ENCODE measurements at regions not wholly inside any gene's neighbourhood (a gene's known extent, or its start where the extent isn't known, plus 50 kb on each side); places are given as distances from the start of the nearest gene placed in this dataset.

DNA sequence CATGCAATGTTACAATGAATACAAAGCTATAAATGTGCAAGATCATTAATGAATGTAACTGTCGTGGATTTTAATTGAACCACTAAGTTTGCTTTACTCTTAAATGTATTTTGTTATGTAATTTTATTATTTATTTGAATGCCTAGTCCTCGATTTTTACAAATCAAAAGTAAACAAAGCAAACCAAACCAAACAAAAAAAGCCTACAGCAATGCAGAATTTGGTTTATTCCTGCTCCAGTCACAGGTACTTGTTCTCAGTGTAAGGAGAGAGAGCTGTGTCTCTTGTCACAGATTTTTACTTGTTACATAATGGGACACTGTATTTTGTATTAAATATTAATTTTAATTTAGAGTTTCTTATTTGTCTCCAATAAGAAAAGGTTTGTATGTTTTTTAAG lies 584.3 kb upstream of the SLITRK6 start:
- TF ChIP-seq, protein P1, sequence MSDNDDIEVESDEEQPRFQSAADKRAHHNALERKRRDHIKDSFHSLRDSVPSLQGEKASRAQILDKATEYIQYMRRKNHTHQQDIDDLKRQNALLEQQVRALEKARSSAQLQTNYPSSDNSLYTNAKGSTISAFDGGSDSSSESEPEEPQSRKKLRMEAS (IDR thresholded peaks at IDR 0.05): no peak
- TF ChIP-seq YY1 (IDR thresholded peaks at IDR 0.05; ENCODE audit: low read depth) (no peak), CREB1 (IDR thresholded peaks at IDR 0.05; ENCODE audit: low read depth) (no peak)
- TF ChIP-seq, protein P2, sequence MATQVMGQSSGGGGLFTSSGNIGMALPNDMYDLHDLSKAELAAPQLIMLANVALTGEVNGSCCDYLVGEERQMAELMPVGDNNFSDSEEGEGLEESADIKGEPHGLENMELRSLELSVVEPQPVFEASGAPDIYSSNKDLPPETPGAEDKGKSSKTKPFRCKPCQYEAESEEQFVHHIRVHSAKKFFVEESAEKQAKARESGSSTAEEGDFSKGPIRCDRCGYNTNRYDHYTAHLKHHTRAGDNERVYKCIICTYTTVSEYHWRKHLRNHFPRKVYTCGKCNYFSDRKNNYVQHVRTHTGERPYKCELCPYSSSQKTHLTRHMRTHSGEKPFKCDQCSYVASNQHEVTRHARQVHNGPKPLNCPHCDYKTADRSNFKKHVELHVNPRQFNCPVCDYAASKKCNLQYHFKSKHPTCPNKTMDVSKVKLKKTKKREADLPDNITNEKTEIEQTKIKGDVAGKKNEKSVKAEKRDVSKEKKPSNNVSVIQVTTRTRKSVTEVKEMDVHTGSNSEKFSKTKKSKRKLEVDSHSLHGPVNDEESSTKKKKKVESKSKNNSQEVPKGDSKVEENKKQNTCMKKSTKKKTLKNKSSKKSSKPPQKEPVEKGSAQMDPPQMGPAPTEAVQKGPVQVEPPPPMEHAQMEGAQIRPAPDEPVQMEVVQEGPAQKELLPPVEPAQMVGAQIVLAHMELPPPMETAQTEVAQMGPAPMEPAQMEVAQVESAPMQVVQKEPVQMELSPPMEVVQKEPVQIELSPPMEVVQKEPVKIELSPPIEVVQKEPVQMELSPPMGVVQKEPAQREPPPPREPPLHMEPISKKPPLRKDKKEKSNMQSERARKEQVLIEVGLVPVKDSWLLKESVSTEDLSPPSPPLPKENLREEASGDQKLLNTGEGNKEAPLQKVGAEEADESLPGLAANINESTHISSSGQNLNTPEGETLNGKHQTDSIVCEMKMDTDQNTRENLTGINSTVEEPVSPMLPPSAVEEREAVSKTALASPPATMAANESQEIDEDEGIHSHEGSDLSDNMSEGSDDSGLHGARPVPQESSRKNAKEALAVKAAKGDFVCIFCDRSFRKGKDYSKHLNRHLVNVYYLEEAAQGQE (IDR thresholded peaks at IDR 0.05; ENCODE audit: low read depth): no peak

DNA sequence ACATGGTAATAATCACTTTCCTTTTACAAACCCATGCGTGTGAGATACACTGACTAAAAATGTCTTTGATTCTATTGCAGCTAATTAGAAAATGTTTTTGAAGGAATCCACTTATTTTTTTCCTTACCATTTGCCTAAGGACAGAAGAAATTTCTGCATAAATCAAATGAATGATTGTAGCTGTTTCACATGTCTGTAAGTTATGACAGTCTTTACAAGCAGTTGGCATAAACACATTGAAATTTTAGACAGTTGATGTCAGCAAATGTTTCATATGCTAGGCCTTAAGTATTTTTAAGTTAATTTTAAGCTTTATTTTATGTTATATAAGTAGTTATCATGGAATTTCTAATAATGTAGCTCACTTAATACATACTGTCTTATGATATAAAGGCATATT lies 598.4 kb upstream of the SLITRK6 start:
- no peak for TF ChIP-seq CEBPB (IDR thresholded peaks at IDR 0.05)
- no peak for TF ChIP-seq TAF1 (IDR thresholded peaks at IDR 0.05; ENCODE audit: low read depth)
- no peak for TF ChIP-seq NFIC (IDR thresholded peaks at IDR 0.05)
- no peak for TF ChIP-seq FOXM1 (IDR thresholded peaks at IDR 0.05; ENCODE audit: borderline replicate concordance, low read depth)
- no peak for TF ChIP-seq CREB1 (IDR thresholded peaks at IDR 0.05; ENCODE audit: low read depth)
- TF ChIP-seq, protein P3, sequence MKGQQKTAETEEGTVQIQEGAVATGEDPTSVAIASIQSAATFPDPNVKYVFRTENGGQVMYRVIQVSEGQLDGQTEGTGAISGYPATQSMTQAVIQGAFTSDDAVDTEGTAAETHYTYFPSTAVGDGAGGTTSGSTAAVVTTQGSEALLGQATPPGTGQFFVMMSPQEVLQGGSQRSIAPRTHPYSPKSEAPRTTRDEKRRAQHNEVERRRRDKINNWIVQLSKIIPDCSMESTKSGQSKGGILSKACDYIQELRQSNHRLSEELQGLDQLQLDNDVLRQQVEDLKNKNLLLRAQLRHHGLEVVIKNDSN (IDR thresholded peaks at IDR 0.05): no peak
- TF ChIP-seq, protein P2 (IDR thresholded peaks at IDR 0.05; ENCODE audit: low read depth): no peak
- no peak for TF ChIP-seq RAD21 (IDR thresholded peaks at IDR 0.05; ENCODE audit: low read depth)
- TF ChIP-seq YY1 (IDR thresholded peaks at IDR 0.05; ENCODE audit: low read depth): no peak
- TF ChIP-seq, protein P1 (IDR thresholded peaks at IDR 0.05): no peak
- TF ChIP-seq TCF12 (IDR thresholded peaks at IDR 0.05; ENCODE audit: low read depth): no peak
- no peak for TF ChIP-seq ZBTB7A (IDR thresholded peaks at IDR 0.05; ENCODE audit: low read depth)
- no peak for TF ChIP-seq EP300 (IDR thresholded peaks at IDR 0.05; ENCODE audit: borderline replicate concordance)
- no peak for TF ChIP-seq TEAD4 (IDR thresholded peaks at IDR 0.05)
- no peak for TF ChIP-seq EGR1 (IDR thresholded peaks at IDR 0.05)

DNA sequence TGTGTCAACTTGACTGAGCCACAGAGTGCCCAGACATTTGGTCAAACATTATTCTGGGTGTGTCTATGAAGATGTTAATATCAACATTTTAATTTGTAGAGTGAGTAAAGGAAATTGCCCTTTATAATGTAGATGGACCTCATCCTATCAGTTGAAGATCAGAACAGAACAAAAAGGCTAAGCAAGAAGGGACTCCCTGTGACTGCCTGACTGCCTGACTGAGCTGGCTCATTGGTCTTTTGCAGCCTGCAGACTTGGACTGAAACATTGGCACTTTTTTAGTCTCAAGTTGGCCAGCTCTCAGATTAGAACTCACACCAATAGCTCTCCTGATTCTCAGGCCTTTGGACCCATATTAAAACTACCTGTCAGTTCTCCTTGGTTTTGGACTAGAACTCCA lies 600.4 kb upstream of the SLITRK6 start:
- TF ChIP-seq TEAD4 (IDR thresholded peaks at IDR 0.05) (no peak), RAD21 (IDR thresholded peaks at IDR 0.05; ENCODE audit: low read depth) (no peak), CREB1 (IDR thresholded peaks at IDR 0.05; ENCODE audit: low read depth) (no peak), FOXM1 (IDR thresholded peaks at IDR 0.05; ENCODE audit: borderline replicate concordance, low read depth) (no peak), NFIC (IDR thresholded peaks at IDR 0.05) (no peak)
- TF ChIP-seq, protein P3 (IDR thresholded peaks at IDR 0.05): no peak
- TF ChIP-seq, protein P2 (IDR thresholded peaks at IDR 0.05; ENCODE audit: low read depth): no peak
- TF ChIP-seq, protein P1 (IDR thresholded peaks at IDR 0.05): no peak

DNA sequence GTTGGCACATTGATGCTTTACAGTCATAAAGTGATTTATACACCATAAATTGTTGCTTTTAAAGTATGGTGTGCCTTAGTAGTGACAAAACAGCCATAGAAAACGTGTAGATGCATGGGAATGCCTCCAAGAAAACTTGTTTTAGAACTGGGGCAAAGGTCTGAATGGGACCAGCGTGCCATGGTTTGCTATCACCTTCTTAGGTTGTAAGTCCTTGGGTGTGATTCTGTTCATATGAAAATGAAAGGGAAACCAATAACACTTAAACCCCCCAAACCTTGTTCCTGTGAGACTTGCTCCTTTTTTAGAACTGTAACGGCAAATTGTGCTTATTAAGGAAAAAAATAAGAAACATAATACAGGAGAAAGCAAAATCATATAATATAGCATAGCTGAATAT lies 603.3 kb upstream of the SLITRK6 start:
- TF ChIP-seq CEBPB (IDR thresholded peaks at IDR 0.05) (no peak), EP300 (IDR thresholded peaks at IDR 0.05; ENCODE audit: borderline replicate concordance) (no peak), TAF1 (IDR thresholded peaks at IDR 0.05; ENCODE audit: low read depth) (no peak), FOXM1 (IDR thresholded peaks at IDR 0.05; ENCODE audit: borderline replicate concordance, low read depth) (no peak), EGR1 (IDR thresholded peaks at IDR 0.05) (no peak), CREB1 (IDR thresholded peaks at IDR 0.05; ENCODE audit: low read depth) (no peak), NFIC (IDR thresholded peaks at IDR 0.05) (no peak), ZBTB7A (IDR thresholded peaks at IDR 0.05; ENCODE audit: low read depth) (no peak), TCF12 (IDR thresholded peaks at IDR 0.05; ENCODE audit: low read depth) (no peak), TEAD4 (IDR thresholded peaks at IDR 0.05) (no peak)
- TF ChIP-seq, protein P1 (IDR thresholded peaks at IDR 0.05): no peak

Data from Ishikawa (cell line).